ENCODE measurements at regions not wholly inside any gene's neighbourhood (a gene's known extent, or its start where the extent isn't known, plus 50 kb on each side); places are given as distances from the start of the nearest gene placed in this dataset.

DNA sequence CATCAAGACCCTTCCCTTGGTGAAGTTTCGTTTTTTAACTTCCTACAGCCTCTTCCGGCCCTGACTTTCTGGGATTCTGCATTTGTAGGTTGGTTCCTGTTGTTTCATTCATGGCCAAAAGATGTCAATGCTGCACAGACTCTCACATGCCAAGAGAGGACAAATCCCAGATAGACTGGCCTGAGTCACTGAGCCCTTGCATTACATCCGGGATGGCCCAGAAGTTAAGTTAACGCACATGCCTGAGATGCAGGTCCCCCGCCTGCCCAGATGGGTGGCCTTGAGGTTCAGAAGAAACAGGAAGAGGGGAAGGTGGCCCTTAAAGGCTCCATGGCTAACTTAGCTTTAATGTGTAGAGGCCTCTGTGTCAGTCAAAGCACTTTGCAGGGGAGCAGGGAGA, 51.6 kb upstream of the SRGAP3 start:
- DNase-seq: no peak

- DNase-seq: no peak
Observed at GRCh38 chr3:9301798-9302197, 52.4 kb upstream of the SRGAP3 start.

- peak; percentile 85 for DNase-seq
Observed at GRCh38 chr3:9302425-9303181, 53.2 kb upstream of the SRGAP3 start.

- DNase-seq: no peak
Observed at GRCh38 chr3:9308298-9308990, 54.4 kb upstream of the THUMPD3 start.

DNA sequence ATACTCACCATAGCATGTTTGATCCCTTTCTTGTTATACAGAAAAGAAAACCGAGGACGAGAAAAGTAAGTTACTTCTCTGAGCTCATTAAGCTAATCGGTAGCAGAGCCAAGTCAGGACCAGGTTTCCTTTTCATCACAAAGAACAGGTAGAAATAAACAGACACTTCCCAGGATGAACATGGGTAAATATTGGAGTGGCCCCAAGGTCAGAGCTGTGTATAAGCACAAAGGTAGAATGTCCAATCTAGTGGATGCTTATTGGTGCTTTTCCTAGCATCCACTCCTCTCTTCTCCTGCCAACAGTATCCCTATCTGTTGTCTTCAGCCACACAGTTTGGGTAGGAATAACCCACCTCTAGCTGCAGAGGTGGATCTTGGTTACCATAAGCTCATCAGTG, 52.8 kb upstream of the THUMPD3 start:
- DNase-seq: no peak

DNA sequence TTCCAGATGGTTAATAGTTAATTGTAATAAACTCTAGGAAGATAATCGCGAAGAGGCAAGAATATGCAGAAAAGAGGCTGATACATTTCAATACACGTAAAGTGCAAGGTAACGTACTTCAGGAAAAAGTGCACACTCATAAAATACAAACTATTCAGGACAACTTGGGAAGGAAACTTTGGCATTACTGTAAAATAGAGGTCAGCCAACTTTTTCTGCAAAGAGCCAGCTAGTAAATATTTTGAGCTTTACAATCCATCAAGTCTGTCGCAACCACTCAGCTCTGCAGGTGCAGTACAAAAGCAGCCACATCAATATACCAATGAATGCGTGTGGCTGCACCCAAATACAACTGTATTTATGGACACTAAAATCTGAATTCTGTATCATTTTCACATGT, 51.6 kb upstream of the THUMPD3 start:
- DNase-seq: no peak
